HL-60/S4 treated with retinoic acid at 250 ng/mL for 4 days and 3 days (cell line): ENCODE measurements at regions not wholly inside any gene's neighbourhood (a gene's known extent, or its start where the extent isn't known, plus 50 kb on each side); places are given as distances from the start of the nearest gene placed in this dataset.
"Not testable (repeated sequence)": the region's sequence is repeated elsewhere in the genome, so short reads cannot be mapped to it uniquely, and the experiment has no call there.

Source experiments
- in situ Hi-C: fragments of 300-500 bp; cut with MboI; formaldehyde crosslinking; loops from 2 replicates; pipeline ENCODE4 v1.7.0; 2022; ENCODE audit warnings: low sequenced_read_pairs

DNA sequence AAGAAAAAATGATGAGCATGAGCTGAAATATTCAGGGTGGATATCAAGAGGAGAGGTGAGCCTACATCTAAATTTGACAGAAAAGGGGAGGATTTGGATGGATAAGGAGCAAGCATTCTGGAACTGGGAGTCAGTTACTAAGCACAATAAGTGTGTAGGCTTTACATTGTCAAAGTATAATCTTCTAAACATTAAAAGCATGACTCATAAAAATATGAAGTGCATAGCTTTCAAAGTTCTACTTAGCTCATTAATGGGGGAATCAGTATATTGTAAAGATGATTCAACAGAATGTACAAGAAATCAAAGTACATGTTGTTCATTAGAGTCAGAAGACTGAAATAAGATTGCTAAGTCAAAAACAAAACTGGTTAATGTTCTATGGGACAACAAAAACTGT, 248.0 kb upstream of the GAS1 start:
- in situ Hi-C loops: no loop called here

- in situ Hi-C loops: no loop called here
These were observed 250.2 kb upstream of the GAS1 start for GRCh38 chr9:87197349-87198130.

DNA sequence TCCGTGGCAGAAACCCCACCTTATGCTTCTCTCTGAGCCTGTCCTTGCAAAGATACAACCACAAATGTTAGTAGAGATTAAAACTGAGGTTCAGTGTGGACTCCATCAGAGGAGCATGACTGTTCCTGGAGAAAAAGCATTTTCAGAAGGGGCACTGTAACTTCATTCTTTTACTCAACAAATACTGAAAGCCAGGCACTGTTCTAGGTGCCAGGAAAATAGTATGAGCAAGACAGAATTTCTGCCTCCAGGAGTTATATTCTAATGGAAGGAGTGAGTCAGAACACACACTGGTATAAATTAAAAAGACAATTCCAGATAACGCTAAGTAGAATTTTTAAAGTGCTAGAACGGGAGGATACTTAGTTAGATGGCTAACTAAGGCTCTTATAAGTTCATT, 251.4 kb upstream of the GAS1 start:
- in situ Hi-C loops: no loop called here

GRCh38 chr9:87199278-87199677, 252.0 kb upstream of the GAS1 start:
- in situ Hi-C loops: no loop called here

GRCh38 chr9:87199782-87200181, 252.5 kb upstream of the GAS1 start:
- in situ Hi-C loops: no loop called here

DNA sequence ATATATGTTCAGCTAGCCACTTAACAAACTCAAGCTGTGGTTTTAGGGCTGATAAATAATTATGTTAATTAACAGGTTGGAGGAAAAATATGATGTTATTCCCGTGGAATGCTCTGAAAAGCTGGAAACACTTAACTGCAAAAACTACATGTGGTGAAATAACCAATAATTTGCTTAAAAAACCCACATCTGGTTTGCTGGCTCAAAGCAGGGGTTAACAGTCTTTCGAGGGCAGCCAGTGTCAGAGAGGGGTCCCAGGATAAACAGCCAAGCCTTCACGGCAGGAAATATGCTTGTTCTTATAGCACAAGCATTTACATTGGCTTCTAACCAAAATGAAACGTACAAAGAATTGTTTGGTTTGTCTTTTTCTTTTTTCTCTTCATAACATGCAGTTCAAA, 254.0 kb upstream of the GAS1 start:
- in situ Hi-C loops: no loop called here

- in situ Hi-C loops: no loop called here
These were observed 258.9 kb upstream of the GAS1 start for GRCh38 chr9:87206064-87206661.

DNA sequence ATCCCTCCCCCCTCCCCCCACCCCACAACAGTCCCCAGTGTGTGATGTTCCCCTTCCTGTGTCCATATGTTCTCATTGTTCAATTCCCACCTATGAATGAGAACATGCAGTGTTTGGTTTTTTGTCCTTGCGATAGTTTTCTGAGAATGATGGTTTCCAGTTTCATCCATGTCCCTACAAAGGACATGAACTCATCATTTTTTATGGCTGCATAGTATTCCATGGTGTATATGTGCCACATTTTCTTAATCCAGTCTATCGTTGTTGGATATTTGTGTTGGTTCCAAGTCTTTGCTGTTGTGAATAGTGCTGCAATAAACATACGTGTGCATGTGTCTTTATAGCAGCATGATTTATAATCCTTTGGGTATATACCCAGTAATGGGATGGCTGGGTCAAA, 263.4 kb upstream of the GAS1 start:
- in situ Hi-C loops: not testable (repeated sequence)

DNA sequence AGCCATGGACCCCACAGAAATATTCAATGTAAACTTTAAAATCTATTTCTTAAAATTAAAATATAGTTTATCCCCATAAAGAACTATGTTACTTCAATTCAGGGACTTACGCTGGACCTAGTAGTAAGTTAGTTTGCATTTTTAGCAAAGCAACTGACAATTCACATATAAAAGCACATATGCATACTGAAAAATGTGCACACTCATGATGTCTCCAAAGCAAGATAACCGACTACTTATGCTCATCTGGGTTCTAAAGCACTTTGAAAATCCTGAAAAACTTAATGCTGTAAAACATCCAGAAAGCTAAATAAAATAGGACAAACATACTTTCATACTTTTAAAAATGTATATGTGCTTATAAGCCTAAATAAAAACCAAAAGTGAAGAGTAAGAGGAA, 264.4 kb upstream of the GAS1 start:
- in situ Hi-C loops: no loop called here

DNA sequence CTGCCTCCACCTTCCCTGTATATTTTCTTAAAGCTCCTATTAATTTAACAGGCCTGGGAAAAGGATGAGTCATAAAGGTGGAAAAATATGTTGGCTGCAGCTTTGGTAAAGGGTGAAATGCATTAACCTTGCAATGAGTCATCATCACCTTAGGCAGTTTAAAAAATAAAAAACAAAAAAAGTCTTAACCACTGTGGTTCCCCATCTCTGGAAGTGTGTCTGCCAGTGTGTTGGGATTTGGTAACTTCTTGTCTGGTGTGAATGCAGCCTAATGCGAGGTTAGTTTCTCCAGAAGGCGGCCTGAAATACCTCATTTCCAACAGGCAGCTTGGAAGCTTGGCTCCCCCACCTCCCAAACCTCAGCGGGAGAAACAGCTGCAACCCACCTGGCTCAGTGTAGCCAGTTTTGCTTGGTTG, 265.3 kb upstream of the GAS1 start:
- in situ Hi-C loops: no loop called here

DNA sequence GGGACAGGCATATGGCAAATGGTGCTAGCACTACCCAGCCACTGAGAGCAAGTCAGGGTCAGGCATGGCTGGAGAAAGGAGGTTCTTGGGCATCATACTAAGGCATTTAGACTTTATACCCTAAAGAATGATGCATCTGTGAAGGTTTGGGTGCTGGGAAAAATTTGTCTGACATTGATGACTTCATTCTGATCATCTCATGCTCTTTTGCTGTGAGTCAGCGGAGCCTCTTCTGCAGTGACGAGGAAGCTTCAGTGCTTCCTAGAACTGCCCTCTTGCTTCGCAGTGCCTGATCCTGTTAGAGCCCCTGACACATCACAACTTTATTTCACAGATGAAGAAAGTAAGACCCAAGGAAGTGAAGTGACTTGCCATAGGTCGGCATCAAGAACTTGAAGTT, 266.6 kb upstream of the GAS1 start:
- in situ Hi-C loops: no loop called here

GRCh38 chr9:87214991-87215390, 267.7 kb upstream of the GAS1 start:
- in situ Hi-C loops: no loop called here

- in situ Hi-C loops: no loop called here
These were observed 268.7 kb upstream of the GAS1 start for GRCh38 chr9:87216036-87216435.

- in situ Hi-C loops: no loop called here
These were observed 269.7 kb upstream of the GAS1 start for GRCh38 chr9:87216897-87217455.

DNA sequence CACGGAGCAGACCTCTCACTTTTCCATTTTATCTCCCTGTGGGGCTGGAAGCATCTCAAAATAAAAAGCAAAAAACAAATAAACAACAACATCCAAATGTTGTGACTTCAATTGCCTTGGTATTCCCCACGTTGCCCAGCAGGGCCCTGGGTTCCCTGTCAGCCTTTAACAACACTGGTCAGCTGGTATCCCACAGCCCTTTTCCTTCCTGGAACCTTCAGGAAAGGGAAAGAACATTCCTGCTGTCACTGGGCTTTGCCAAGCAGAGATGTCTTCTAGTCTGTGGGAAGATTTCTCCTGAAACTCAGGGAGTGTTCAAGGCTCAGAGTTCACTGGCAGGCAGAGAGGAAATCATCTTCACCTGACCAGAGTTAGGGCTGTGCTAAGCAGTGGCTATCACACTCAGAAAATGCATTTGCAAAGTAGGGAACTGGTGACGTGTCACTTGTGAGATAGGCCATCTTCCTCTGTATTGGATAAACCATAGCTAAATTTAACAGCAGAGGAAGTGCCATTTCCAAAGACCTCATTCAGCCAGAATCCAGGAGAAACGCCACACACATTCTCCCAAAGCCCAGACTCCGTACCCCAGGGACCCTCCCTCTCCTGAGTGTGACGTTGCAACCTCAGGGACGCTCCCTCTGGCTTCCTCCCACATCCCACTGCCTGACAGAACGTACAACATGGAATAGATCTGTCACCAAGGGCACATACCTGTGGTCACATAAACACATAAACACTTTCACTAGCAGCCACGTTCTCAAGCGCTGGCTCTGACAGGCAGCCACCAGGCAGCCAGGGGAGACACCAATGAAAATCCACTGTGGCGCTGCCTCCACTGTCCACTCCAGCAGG, 274.0 kb upstream of the DAPK1 start:
- in situ Hi-C loops: no loop called here

- in situ Hi-C loops: no loop called here
These were observed 270.8 kb upstream of the DAPK1 start for GRCh38 chr9:87226896-87227295.

GRCh38 chr9:87227456-87227855, 270.2 kb upstream of the DAPK1 start:
- in situ Hi-C loops: no loop called here

DNA sequence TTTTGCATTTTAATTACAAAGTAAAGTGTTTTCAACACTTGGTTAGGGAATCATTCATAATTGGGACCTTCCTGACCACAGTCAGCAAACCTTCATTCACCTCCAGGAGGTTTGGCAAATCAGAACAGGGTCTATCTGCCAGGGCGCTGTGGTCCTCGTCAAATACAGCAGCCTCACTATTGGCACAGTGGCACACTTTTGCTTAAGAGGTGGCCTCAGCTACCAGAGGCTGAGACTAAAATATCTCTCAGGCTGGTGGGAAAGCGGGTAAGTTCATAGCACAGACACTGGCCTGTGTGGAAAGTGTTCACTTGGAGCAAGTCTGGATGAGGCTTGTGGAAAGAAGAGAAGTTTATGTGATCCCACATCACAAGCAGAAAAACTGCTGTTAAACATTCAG, 268.6 kb upstream of the DAPK1 start:
- in situ Hi-C loops: no loop called here

DNA sequence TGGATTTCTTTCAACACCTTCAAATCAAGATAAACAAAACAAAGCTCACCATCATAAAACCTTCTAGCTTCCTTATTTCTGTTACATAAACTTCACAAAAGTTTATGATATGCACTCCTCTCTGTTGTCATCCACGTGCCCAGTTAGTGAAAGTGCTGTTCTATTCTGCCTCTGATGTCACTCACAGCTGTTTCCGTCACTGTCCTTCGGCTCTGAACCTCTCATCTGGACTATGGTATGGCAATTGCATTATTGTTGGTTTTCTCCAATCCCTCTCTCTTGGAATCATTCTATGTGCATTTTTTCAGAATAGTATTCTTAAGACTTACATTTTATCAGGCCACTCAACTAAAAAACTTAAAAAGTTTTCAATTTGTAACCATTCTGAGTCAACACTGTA, 264.2 kb upstream of the DAPK1 start:
- in situ Hi-C loops: no loop called here

DNA sequence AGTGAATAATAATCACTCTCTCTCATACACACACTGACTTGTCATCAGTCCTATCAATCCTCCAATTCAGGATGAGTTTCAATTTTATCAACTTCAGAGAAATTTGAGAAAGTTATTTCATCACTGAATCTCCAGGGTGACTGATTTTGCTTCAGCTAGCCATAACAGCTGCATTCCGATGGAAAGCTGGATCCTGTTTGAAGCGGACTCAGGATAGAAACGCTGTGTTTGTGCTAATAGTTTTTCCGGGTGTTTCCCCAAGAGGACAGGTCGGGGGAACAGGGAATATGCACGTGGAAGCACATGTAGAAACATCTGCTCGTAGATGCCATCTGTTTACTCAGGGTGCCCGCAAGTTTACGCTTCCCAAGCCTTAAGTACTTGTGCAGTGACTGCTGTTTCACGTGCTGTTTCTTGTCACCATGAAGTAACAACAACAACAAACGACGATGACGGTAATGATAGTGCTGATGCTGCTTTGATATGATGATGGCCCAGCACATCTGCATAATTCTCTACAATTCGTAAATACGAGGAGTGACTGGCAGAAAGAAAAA, 263.7 kb upstream of the DAPK1 start:
- in situ Hi-C loops: no loop called here

GRCh38 chr9:87234854-87235253, 262.8 kb upstream of the DAPK1 start:
- in situ Hi-C loops: no loop called here
